ENCODE measurements at regions not wholly inside any gene's neighbourhood (a gene's known extent, or its start where the extent isn't known, plus 50 kb on each side); places are given as distances from the start of the nearest gene placed in this dataset.

DNA sequence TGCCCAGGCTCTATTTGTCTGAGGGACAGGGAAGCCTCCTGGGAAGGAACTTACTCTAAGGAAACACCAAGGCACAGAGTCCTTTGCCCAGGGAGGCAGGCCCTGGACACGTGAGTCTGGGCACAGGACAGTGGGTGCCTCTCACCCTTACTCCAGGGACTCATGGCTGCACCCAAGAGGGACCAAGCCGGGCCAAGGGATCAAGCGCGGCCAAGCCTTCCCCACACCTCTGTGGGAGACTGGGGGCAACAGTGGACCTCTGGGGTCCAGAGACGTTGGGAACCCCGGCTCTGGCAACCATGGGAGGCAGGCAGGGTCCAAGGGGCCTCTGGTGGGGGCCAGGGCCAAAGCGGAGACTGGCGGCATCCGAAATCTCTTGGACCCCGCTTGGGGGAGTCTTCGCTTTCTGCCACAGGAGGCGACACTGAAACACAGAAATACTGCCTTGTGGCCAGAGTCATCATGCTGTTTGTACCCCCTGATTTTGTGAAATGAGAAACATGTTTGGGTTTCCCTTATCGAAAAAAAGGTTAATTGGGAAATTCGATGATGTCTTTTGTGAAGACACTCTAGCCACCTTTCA lies 51.7 kb upstream of the BCL11B start:
- no peak overlapping the region for H3K27ac Mint-ChIP-seq (ENCODE audit: unreplicated experiment)
- no peaks in the 10 kb centered on the region for H3K9me3 Mint-ChIP-seq (ENCODE audit: unreplicated experiment)
- peaks cover 9% of the 10 kb centered on the region for H3K4me1 Mint-ChIP-seq (ENCODE audit: unreplicated experiment)
- DNase-seq (ENCODE audit: extremely low spot score, unreplicated experiment), result peak; percentile 83
- H3K4me3 Mint-ChIP-seq (ENCODE audit: unreplicated experiment), result no peak overlapping the region
- H3K36me3 Mint-ChIP-seq (ENCODE audit: unreplicated experiment), result no peaks in the 10 kb centered on the region
- no peak for TF ChIP-seq CTCF (IDR thresholded peaks at IDR 0.05)
- H3K27me3 Mint-ChIP-seq (ENCODE audit: unreplicated experiment), result no peaks in the 10 kb centered on the region

GRCh38 chr14:99322731-99323599 lies 51.0 kb upstream of the BCL11B start:
- Mint-ChIP-seq H3K9me3 (ENCODE audit: unreplicated experiment) (no peaks in the 10 kb centered on the region), H3K4me1 (ENCODE audit: unreplicated experiment) (peaks cover 7% of the 10 kb centered on the region), H3K36me3 (ENCODE audit: unreplicated experiment) (no peaks in the 10 kb centered on the region), H3K4me3 (ENCODE audit: unreplicated experiment) (no peak overlapping the region), H3K27me3 (ENCODE audit: unreplicated experiment) (no peaks in the 10 kb centered on the region), H3K27ac (ENCODE audit: unreplicated experiment) (no peak overlapping the region)
- no peak for TF ChIP-seq CTCF (IDR thresholded peaks at IDR 0.05)
- DNase-seq (ENCODE audit: extremely low spot score, unreplicated experiment), result peak; percentile 77

GRCh38 chr14:99321955-99322730 lies 50.1 kb upstream of the BCL11B start:
- H3K4me3 Mint-ChIP-seq (ENCODE audit: unreplicated experiment), result no peak overlapping the region
- no peaks in the 10 kb centered on the region for H3K27me3 Mint-ChIP-seq (ENCODE audit: unreplicated experiment)
- H3K27ac Mint-ChIP-seq (ENCODE audit: unreplicated experiment), result no peak overlapping the region
- no peaks in the 10 kb centered on the region for H3K36me3 Mint-ChIP-seq (ENCODE audit: unreplicated experiment)
- TF ChIP-seq CTCF (IDR thresholded peaks at IDR 0.05), result no peak
- H3K4me1 Mint-ChIP-seq (ENCODE audit: unreplicated experiment), result no peaks in the 10 kb centered on the region
- no peaks in the 10 kb centered on the region for H3K9me3 Mint-ChIP-seq (ENCODE audit: unreplicated experiment)
- peak; percentile 71 for DNase-seq (ENCODE audit: extremely low spot score, unreplicated experiment)
